Peyer's patch (tissue), 4 donors: ENCODE measurements at regions not wholly inside any gene's neighbourhood (a gene's known extent, or its start where the extent isn't known, plus 50 kb on each side); places are given as distances from the start of the nearest gene placed in this dataset.

Experiments used
- CTCF ChIP-seq, 6 experiments: fragments of 450-650 bp in 4 of 6; fragments of 200-600 bp in 2 of 6; sonication (generic) in 1 of 6; IDR thresholded peaks; one replicate each; pipeline ENCODE4 v1.5.1; 2017 to 2019; ENCODE audit warnings: antibody characterized with exemption in 6 of 6, mild to moderate bottlenecking in 3 of 6, moderate library complexity in 1 of 6
- POLR2A ChIP-seq, 2 donors: fragments of 450-650 bp; IDR thresholded peaks; one replicate each; pipeline ENCODE4 v1.5.1; 2017; ENCODE audit warnings: antibody characterized with exemption in 2 of 2, mild to moderate bottlenecking in 2 of 2, moderate library complexity in 2 of 2

DNA sequence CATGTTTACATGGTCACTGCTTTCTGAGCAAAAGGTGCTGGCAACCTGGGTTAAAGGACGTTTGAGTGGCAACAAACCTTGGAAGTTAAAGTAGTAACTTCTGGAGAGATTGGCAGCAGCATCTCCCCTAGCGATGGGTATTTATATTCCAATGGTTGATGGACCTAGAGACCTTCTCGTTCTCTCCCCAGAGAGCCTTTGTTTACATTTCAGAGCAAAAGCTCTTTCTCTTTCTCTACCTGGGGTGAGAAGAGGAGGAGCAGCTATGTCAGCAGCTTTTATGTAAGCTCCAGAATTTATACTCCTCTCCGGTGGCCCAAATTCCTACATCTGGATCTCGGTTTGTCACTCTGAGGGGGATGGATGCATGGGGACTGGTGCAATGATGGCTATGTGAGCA is 213.7 kb upstream of the ARL4C start:
- TF ChIP-seq CTCF (IDR thresholded peaks at IDR 0.05), result no peak
- no peak for TF ChIP-seq POLR2A (IDR thresholded peaks at IDR 0.05)
